ENCODE measurements at regions not wholly inside any gene's neighbourhood (a gene's known extent, or its start where the extent isn't known, plus 50 kb on each side); places are given as distances from the start of the nearest gene placed in this dataset.
A peak's percentile ranks its signal among the peaks of the same experiment; 100 is the strongest.

- peaks cover 19% of the 10 kb centered on the region for H3K4me1 Mint-ChIP-seq
- no peaks in the 10 kb centered on the region for H3K36me3 Mint-ChIP-seq (ENCODE audit: low read depth)
- no peak overlapping the region for H3K27ac Mint-ChIP-seq
- H3K9me3 Mint-ChIP-seq, result no peaks in the 10 kb centered on the region
- H3K4me3 Mint-ChIP-seq, result no peak overlapping the region
- no peak for ATAC-seq (replicated peaks)
- H3K27me3 Mint-ChIP-seq, result peaks cover 13% of the 10 kb centered on the region
Observed at GRCh38 chr6:90384720-90385119, 88.1 kb upstream of the BACH2 start.

DNA sequence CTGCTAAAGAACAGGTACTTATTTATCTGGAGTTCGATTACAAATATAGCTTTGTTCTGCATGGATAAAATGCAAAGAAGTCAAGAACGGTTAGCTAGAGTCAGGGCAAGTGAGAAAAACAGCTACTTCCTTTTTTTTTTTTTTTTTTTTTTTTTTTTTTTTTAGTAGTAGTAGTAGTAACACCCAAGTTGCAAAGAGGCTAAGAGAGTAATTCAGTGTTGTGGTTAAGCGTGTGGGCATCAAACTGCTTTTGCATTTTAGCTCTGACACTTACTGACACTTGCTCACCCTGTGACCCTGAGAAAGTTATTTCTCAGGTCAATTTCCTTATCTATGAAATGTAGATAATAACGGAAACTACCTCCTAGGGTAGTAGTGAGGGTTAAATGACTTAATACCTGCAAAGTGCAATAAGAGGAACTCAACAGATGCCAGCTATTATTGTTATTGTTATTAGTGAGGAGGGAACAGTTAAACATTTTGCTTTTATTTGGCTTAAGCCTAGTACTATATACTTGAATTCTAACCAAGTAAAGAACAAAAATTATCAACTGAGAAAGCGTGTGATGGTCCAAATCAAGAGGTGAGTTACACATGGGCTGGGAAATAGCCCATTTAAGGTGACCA lies 86.7 kb upstream of the BACH2 start:
- H3K9me3 Mint-ChIP-seq, result no peaks in the 10 kb centered on the region
- peak; percentile 91 for ATAC-seq (replicated peaks)
- H3K4me1 Mint-ChIP-seq, result peaks cover 9% of the 10 kb centered on the region
- H3K36me3 Mint-ChIP-seq (ENCODE audit: low read depth), result no peaks in the 10 kb centered on the region
- H3K27ac Mint-ChIP-seq, result no peak overlapping the region
- H3K27me3 Mint-ChIP-seq, result peaks cover 13% of the 10 kb centered on the region
- no peak overlapping the region for H3K4me3 Mint-ChIP-seq

DNA sequence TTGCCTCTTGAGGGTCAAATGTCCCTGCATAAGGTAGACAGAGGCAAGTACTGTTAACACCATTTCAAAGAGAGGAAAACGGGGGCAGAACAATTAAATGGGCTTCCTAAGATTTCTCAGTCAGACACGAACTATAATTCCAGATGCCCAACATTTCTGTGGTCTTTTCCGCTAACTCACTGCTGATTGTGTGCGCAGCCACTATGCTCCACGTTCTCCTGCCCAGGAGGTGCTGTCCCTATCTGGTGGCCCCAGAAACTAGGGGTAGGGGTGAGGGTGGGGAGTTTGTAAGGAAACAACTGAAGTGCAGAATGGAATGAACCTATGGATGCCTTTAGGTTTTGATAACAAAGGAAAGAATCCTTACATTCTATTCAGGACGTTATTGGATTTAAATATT lies 86.1 kb upstream of the BACH2 start:
- H3K27ac Mint-ChIP-seq, result no peak overlapping the region
- H3K27me3 Mint-ChIP-seq, result peaks cover 13% of the 10 kb centered on the region
- H3K36me3 Mint-ChIP-seq (ENCODE audit: low read depth), result no peaks in the 10 kb centered on the region
- no peak for ATAC-seq (replicated peaks)
- H3K9me3 Mint-ChIP-seq, result no peaks in the 10 kb centered on the region
- peaks cover 5% of the 10 kb centered on the region for H3K4me1 Mint-ChIP-seq
- H3K4me3 Mint-ChIP-seq, result no peak overlapping the region

DNA sequence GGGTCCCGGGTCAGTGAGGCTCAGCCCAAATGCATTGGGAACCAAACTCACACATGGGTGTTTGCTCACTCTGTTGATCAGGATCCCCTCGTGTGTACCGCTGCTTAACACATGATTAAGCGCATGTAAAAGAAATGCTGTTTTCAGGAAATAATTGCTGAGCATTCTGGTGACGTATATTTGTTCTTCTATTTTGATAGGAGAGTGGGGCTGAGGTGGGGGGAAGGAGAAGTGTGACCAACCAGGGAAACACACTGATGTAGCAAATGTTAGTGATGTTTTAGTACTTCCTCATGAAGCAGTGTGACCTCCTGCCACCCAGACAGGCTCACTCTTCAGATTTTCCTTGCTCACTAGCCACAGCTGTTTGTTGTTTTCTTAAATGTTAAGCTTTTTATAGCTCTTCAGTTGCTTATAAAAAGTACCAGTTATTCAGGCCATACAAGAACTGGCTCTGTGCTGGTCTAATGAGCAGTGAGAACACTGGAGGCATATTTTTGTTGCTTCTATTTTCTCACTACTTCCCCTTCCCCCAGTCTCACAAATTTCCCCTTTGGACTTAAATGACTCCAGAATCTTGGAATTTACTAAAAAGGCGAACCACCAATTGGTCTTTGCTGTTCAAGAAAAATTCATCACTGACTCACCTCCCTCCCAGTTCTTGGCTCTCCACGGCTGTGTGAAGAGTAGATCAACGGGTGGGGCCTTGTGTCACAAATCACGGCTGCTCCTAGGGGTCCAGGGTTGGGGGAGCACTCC lies 79.2 kb upstream of the BACH2 start:
- no peak overlapping the region for H3K27ac Mint-ChIP-seq
- no peaks in the 10 kb centered on the region for H3K27me3 Mint-ChIP-seq
- H3K4me3 Mint-ChIP-seq, result no peak overlapping the region
- H3K4me1 Mint-ChIP-seq, result peaks cover 2% of the 10 kb centered on the region
- H3K9me3 Mint-ChIP-seq, result no peaks in the 10 kb centered on the region
- ATAC-seq (replicated peaks), result no peak
- no peaks in the 10 kb centered on the region for H3K36me3 Mint-ChIP-seq (ENCODE audit: low read depth)

DNA sequence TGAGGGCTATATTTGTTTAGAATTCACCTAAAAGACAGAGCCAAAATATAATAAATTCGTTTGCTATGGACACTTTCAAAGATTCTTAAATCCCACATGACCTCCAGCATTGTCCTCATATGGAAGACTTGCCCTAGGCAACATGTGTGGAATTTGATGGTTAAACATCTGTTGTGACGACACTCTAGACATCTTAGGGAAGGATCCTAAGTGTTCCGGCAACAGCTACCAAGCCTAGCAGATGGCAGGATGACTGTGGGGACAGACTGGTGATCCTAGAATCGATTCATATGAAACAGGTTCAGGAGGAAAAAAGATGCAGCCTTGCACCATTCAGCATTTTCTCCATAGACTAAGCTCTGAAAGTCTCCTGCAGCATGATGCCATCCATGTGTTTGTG lies 77.6 kb upstream of the BACH2 start:
- Mint-ChIP-seq H3K4me1 (peaks cover 13% of the 10 kb centered on the region), H3K4me3 (no peak overlapping the region), H3K27me3 (no peaks in the 10 kb centered on the region), H3K9me3 (no peaks in the 10 kb centered on the region), H3K36me3 (ENCODE audit: low read depth) (no peaks in the 10 kb centered on the region), H3K27ac (no peak overlapping the region)
- no peak for ATAC-seq (replicated peaks)

GRCh38 chr6:90372885-90373284 lies 76.2 kb upstream of the BACH2 start:
- Mint-ChIP-seq H3K9me3 (no peaks in the 10 kb centered on the region), H3K27me3 (no peaks in the 10 kb centered on the region), H3K36me3 (ENCODE audit: low read depth) (peaks cover 5% of the 10 kb centered on the region), H3K4me1 (peaks cover 19% of the 10 kb centered on the region), H3K4me3 (no peak overlapping the region), H3K27ac (no peak overlapping the region)
- no peak for ATAC-seq (replicated peaks)

GRCh38 chr6:90372450-90372849 lies 75.8 kb upstream of the BACH2 start:
- Mint-ChIP-seq H3K9me3 (no peaks in the 10 kb centered on the region), H3K36me3 (ENCODE audit: low read depth) (peaks cover 5% of the 10 kb centered on the region), H3K4me3 (no peak overlapping the region), H3K4me1 (peaks cover 19% of the 10 kb centered on the region), H3K27me3 (no peaks in the 10 kb centered on the region), H3K27ac (no peak overlapping the region)
- no peak for ATAC-seq (replicated peaks)

DNA sequence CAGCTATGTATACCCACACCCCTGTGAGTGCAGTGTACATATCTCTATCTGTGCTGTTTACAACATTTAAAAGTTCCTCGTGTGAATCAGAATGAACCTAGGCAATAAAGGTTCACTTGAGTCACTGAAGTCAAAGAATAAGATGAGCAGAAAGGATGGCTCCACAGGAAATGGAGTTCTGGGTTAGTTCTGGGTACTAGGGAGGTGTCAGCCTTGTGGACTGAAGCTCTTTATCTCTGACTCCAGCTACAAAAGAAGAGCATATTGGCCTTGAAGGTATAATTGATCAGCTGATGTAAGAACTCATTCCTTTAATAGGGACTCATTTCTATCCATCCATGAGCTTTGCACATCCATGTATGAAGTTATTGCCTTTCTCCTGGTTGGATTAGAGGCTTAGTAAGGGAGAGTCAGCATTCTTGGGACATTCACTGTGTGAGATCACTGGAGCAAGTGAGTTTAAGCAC lies 73.9 kb upstream of the BACH2 start:
- H3K27ac Mint-ChIP-seq, result no peak overlapping the region
- ATAC-seq (replicated peaks), result peak; percentile 73
- H3K4me3 Mint-ChIP-seq, result peak overlapping the region; percentile 31
- H3K27me3 Mint-ChIP-seq, result no peaks in the 10 kb centered on the region
- no peaks in the 10 kb centered on the region for H3K9me3 Mint-ChIP-seq
- peaks cover 19% of the 10 kb centered on the region for H3K4me1 Mint-ChIP-seq
- H3K36me3 Mint-ChIP-seq (ENCODE audit: low read depth), result peaks cover 5% of the 10 kb centered on the region

DNA sequence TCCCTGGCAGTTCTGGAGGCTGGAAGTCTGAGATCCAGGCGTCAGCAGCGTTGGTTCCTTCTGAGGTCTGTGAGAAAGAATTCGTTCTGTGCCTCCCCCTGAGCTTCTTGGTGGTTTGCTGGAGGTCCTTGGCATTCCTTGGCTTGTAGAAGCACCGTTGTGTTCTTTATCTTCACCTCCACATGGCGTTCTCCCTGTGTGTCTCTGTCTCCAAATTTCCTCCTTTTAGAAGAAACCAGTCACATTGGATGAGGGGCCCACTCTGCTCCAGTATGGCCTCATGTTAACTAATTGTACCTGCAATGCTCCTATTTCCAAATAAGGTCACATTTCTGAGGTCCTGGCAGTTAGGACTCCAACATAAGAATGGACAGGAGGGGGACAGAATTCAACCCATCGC lies 73.0 kb upstream of the BACH2 start:
- H3K27ac Mint-ChIP-seq, result peak overlapping the region; percentile 80
- H3K4me3 Mint-ChIP-seq, result peak overlapping the region; percentile 61
- no peaks in the 10 kb centered on the region for H3K9me3 Mint-ChIP-seq

DNA sequence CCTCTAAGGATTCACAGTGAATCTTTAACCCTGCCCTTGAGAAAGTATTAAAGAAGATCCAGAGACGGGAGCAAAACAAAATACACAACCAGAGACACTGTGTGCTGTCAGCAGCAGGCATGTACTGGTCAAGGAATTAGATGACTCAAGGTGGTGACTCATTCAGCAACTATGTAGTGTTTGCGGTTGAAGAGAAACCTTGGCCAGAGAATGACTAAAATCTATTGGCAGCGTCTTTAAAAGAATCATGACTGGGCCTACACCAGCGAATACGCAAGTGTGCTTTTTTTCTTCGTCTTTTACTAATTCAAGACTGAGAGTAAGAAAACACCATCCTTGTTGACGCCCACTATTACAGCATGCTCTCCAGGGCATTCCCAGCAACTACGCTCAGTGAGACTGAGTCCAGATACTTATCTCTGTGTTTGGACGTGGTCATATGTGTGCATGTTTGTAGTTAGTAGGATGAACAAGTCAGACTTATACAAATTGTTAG lies 72.4 kb upstream of the BACH2 start:
- H3K9me3 Mint-ChIP-seq, result no peaks in the 10 kb centered on the region
- H3K27ac Mint-ChIP-seq, result peak overlapping the region; percentile 80
- peaks cover 5% of the 10 kb centered on the region for H3K36me3 Mint-ChIP-seq (ENCODE audit: low read depth)
- H3K27me3 Mint-ChIP-seq, result no peaks in the 10 kb centered on the region
- ATAC-seq (replicated peaks), result peak; percentile 92
- H3K4me3 Mint-ChIP-seq, result peak overlapping the region; percentile 61
- H3K4me1 Mint-ChIP-seq, result peaks cover 19% of the 10 kb centered on the region

More for the DNA sequence above, 73.0 kb upstream of the BACH2 start:
- Mint-ChIP-seq H3K4me1 (peaks cover 19% of the 10 kb centered on the region), H3K27me3 (no peaks in the 10 kb centered on the region), H3K36me3 (ENCODE audit: low read depth) (peaks cover 5% of the 10 kb centered on the region)
- ATAC-seq (replicated peaks), result no peak

DNA sequence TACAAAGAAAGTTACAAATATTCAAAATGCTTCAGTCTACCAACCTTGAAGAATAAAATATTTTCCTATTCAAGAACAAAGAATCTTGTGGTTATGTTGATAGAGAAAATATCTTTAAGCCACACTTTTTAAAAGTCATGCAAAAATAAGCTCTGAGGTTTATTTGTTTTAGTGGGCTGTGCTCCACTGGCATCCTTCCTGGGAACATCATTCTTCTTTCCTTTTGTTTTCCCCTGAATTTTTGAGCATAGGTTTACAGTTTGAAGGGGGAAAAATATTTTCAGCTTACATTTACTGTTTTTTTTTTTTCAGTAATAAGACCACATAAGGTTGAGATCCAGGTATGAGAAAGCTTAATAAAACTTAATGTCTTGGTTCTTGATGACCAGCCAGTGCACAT lies 72.0 kb upstream of the BACH2 start:
- no peaks in the 10 kb centered on the region for H3K27me3 Mint-ChIP-seq
- peak overlapping the region; percentile 80 for H3K27ac Mint-ChIP-seq
- no peak for ATAC-seq (replicated peaks)
- H3K4me3 Mint-ChIP-seq, result peak overlapping the region; percentile 61
- H3K4me1 Mint-ChIP-seq, result peaks cover 19% of the 10 kb centered on the region
- no peaks in the 10 kb centered on the region for H3K9me3 Mint-ChIP-seq
- peaks cover 5% of the 10 kb centered on the region for H3K36me3 Mint-ChIP-seq (ENCODE audit: low read depth)

DNA sequence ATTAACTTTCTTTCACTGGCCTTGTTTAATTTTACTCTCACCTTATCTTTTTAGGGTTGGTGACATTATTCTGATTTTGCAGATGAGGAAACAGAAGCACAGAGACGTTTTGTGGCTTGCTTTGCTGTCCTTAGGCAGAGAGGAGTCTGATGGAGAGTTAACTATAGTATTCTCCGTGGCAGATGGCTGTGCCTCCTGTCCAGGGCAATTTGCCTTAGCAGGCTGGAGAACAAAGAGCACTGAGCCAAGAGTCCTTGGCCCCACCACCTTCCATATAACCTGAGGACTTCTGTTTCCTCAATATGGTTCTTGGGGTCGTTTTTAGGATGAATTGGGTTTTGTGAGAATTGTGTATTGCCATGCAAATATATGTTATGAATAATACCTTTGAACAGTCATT lies 71.4 kb upstream of the BACH2 start:
- Mint-ChIP-seq H3K4me3 (no peak overlapping the region), H3K4me1 (peaks cover 19% of the 10 kb centered on the region), H3K9me3 (no peaks in the 10 kb centered on the region), H3K27me3 (no peaks in the 10 kb centered on the region), H3K36me3 (ENCODE audit: low read depth) (peaks cover 5% of the 10 kb centered on the region), H3K27ac (no peak overlapping the region)
- no peak for ATAC-seq (replicated peaks)

- Mint-ChIP-seq H3K36me3 (ENCODE audit: low read depth) (peaks cover 5% of the 10 kb centered on the region), H3K4me1 (peaks cover 15% of the 10 kb centered on the region), H3K27me3 (no peaks in the 10 kb centered on the region), H3K27ac (no peak overlapping the region), H3K9me3 (no peaks in the 10 kb centered on the region), H3K4me3 (no peak overlapping the region)
- no peak for ATAC-seq (replicated peaks)
Observed at GRCh38 chr6:90365565-90366219, 69.0 kb upstream of the BACH2 start.

- no peaks in the 10 kb centered on the region for H3K9me3 Mint-ChIP-seq
- H3K4me3 Mint-ChIP-seq, result no peak overlapping the region
- peaks cover 11% of the 10 kb centered on the region for H3K4me1 Mint-ChIP-seq
- H3K36me3 Mint-ChIP-seq (ENCODE audit: low read depth), result peaks cover 5% of the 10 kb centered on the region
- no peak overlapping the region for H3K27ac Mint-ChIP-seq
- no peak for ATAC-seq (replicated peaks)
- no peaks in the 10 kb centered on the region for H3K27me3 Mint-ChIP-seq
Observed at GRCh38 chr6:90365002-90365401, 68.4 kb upstream of the BACH2 start.

DNA sequence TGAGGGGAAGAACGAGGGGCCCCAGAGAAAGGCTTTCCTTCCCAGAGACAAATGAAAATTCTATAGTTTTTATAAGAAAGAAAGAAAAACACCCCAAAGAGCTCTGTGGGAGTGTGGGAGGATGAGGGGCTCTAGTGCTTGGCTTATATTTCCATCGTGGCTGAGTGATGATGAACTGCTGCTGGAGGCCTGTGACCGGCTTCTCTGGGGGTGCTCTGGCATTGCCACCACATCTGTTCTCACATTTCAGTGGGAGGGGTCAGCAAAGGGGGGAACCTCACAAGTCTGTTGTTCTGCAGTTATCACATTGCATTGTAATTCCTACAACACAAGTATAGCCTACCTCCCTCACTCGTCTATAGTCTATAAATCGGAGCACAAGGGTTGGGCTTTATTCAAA lies 67.6 kb upstream of the BACH2 start:
- Mint-ChIP-seq H3K27me3 (no peaks in the 10 kb centered on the region), H3K36me3 (ENCODE audit: low read depth) (peaks cover 5% of the 10 kb centered on the region), H3K4me3 (no peak overlapping the region), H3K9me3 (no peaks in the 10 kb centered on the region), H3K4me1 (peaks cover 7% of the 10 kb centered on the region), H3K27ac (no peak overlapping the region)
- no peak for ATAC-seq (replicated peaks)

All from activated T-helper 17 cell treated with anti-CD3 and anti-CD28 coated beads, Interleukin-2, amount 50 U/mL, for 72 hours (primary cell).